HepG2 (cell line): ENCODE measurements at regions not wholly inside any gene's neighbourhood (a gene's known extent, or its start where the extent isn't known, plus 50 kb on each side); places are given as distances from the start of the nearest gene placed in this dataset.
A peak's percentile ranks its signal among the peaks of the same experiment; 100 is the strongest.

Source experiments
- ATAC-seq: fragments of 200-7000 bp; cut with Tn5 transposase; 3 replicates; pipeline ENCODE4 v1.9.1; 2020; ENCODE audit warnings: mild to moderate bottlenecking, moderate library complexity
- BruUV-seq: library from RNA; stranded (reverse); fragments of 400-500 nt; replicated peaks from 2 replicates; lab custom pipeline; 2021; lab: Mats Ljungman, UMichigan
- CTCF ChIA-PET: fragments of 300-600 bp; formaldehyde crosslinking; extraction: SDS; loops from one replicate; lab custom pipeline; 2021; ENCODE audit warnings: low total read pairs, inconsistent platforms, low intra/inter-chr PET ratio; lab: Yijun Ruan, JAX
- POLR2A ChIA-PET: fragments of 350-600 bp; sonication (Branson Sonifier 250); formaldehyde crosslinking; loops from one replicate; lab custom pipeline; 2020; ENCODE audit warnings: antibody characterized with exemption, inconsistent platforms; lab: Yijun Ruan, JAX
- DNase-seq: peaks from one replicate; pipeline ENCODE4 v3.0.0-alpha.2; 2015; ENCODE audit warnings: low spot score
- FAIRE-seq: peaks from 3 replicates; lab custom pipeline; 2011; peaks lifted over from hg19 to GRCh38; lab: Jason Lieb, UNC
- H2AFZ ChIP-seq: one replicate; pipeline ENCODE4 v1.6.1; 2011; ENCODE audit warnings: low read length, inconsistent platforms
- H3K27ac ChIP-seq: fragments of 300-600 bp; 3 replicates; pipeline ENCODE4 v1.8.0; 2011; ENCODE audit warnings: mixed run types, mild to moderate bottlenecking, mixed read lengths, low read length, inconsistent platforms; ENCODE audit not compliant: insufficient read depth; ENCODE audit errors: extremely low read length
- H3K27me3 ChIP-seq, 2 experiments: fragments of 200-600 bp in 1 of 2; 2 replicates in 1 of 2; 3 replicates in 1 of 2; pipeline versions ENCODE4 v1.6.0 to v1.8.0; 2011; ENCODE audit warnings: low read length in 2 of 2, mild to moderate bottlenecking in 2 of 2, moderate library complexity in 2 of 2, inconsistent platforms in 1 of 2; ENCODE audit not compliant: insufficient read depth in 2 of 2, control insufficient read depth in 1 of 2
- H3K36me3 ChIP-seq, 2 experiments: fragments of 200-600 bp in 1 of 2; replicated peaks in 1 of 2; 2 replicates in 1 of 2; 3 replicates in 1 of 2; pipeline versions ENCODE4 v1.5.1 to v1.8.0; 2011; ENCODE audit warnings: low read length in 2 of 2, inconsistent platforms in 1 of 2; ENCODE audit not compliant: insufficient read depth in 2 of 2, control insufficient read depth in 1 of 2
- H3K4me1 ChIP-seq: 2 replicates; pipeline ENCODE4 v1.5.1; 2012; ENCODE audit warnings: low read length, inconsistent platforms; ENCODE audit not compliant: insufficient read depth
- H3K4me2 ChIP-seq: 2 replicates; pipeline ENCODE4 v1.6.0; 2011; ENCODE audit warnings: low read depth, low read length, inconsistent platforms
- H3K4me3 ChIP-seq, 3 experiments: fragments of 200-600 bp in 1 of 3; sonication (generic), shearing (Covaris generic) in 1 of 3; replicated peaks in 1 of 3; 2 replicates each; pipeline ENCODE4 v1.5.1; 2011 to 2016; ENCODE audit warnings: low read length in 3 of 3, inconsistent platforms in 2 of 3, low read depth in 2 of 3, mild to moderate bottlenecking in 2 of 3, control low read depth in 1 of 3, mixed read lengths in 1 of 3; ENCODE audit not compliant: insufficient read depth in 1 of 3
- H3K79me2 ChIP-seq: one replicate; pipeline ENCODE4 v1.6.1; 2011; ENCODE audit warnings: low read length, inconsistent platforms; ENCODE audit not compliant: insufficient read depth
- H3K9ac ChIP-seq: 2 replicates; pipeline ENCODE4 v1.6.0; 2011; ENCODE audit warnings: mild to moderate bottlenecking, low read depth, low read length, inconsistent platforms; ENCODE audit not compliant: insufficient read depth
- H3K9me3 ChIP-seq: 2 replicates; pipeline ENCODE4 v1.5.1; 2012; ENCODE audit warnings: mild to moderate bottlenecking, low read length
- H4K20me1 ChIP-seq: 2 replicates; pipeline ENCODE4 v1.6.0; 2011; ENCODE audit warnings: inconsistent platforms, mild to moderate bottlenecking, low read length, moderate library complexity; ENCODE audit not compliant: insufficient read depth
- GABPA ChIP-seq, 2 experiments: IDR thresholded peaks; 2 replicates each; pipeline ENCODE4 v1.6.1; 2011 to 2016; ENCODE audit warnings: low read depth in 2 of 2, low read length in 1 of 2, missing biosample characterization in 1 of 2, missing genetic modification characterization in 1 of 2
- HDAC6 ChIP-seq: fragments of 200-600 bp; sonication (generic); IDR thresholded peaks from 2 replicates; pipeline ENCODE4 v1.7.0; 2017; ENCODE audit warnings: mild to moderate bottlenecking, antibody characterized with exemption, low read length, low read depth
- HOXA7 ChIP-seq: sonication (generic); formaldehyde crosslinking; IDR thresholded peaks from 2 replicates; pipeline ENCODE4 v1.8.1; 2022; ENCODE audit warnings: mild to moderate bottlenecking, missing genetic modification reagents, moderate library complexity
- STAG1 ChIP-seq: sonication (generic); formaldehyde crosslinking; IDR thresholded peaks from 2 replicates; pipeline ENCODE4 v1.4.0; 2020; ENCODE audit warnings: missing genetic modification reagents
- WGBS: methylation state at CpG from one replicate; pipeline ENCODE4 v1.1.6; 2017; ENCODE audit warnings: low lambda C conversion rate; 5-methylcytosine and 5-hydroxymethylcytosine counted together
- in situ Hi-C: cut with HindIII; loops from 2 replicates; pipeline ENCODE4 v1.10.0; 2017; ENCODE audit warnings: low pct_unique_long_range_greater_than_20kb; ENCODE audit not compliant: extremely low pct_ligation_motif_present
- intact Hi-C: fragments of 100-400 bp; cut with micrococcal nuclease; formaldehyde crosslinking; loops from one replicate; pipeline ENCODE4 v1.10.0; 2022; ENCODE audit not compliant: unreplicated experiment
- TF ChIP-seq, protein P1 (sequence below): sonication (generic); formaldehyde crosslinking; IDR thresholded peaks from 2 replicates; pipeline ENCODE4 v1.5.0; 2020; ENCODE audit warnings: mild to moderate bottlenecking, missing genetic modification reagents, moderate library complexity

- in situ Hi-C loops (no loop called here), intact Hi-C loops (loop anchor here (1.0 to 10.0 kb wide), 3 partner anchors 179 to 549 kb away; no protein-coding TSS in a partner anchor)
- ChIA-PET POLR2A (no interaction called here), CTCF (interaction anchor here (1.5 kb wide), 1 partner anchor 388 kb away, joined by 8 read pairs; no protein-coding TSS in a partner anchor)
- Histone ChIP-seq H3K4me3 (no peak overlapping the region), H4K20me1 (no peaks in the 10 kb centered on the region), H3K9me3 (no peaks in the 10 kb centered on the region), H3K79me2 (no peaks in the 10 kb centered on the region), H3K27me3 (no peaks in the 10 kb centered on the region), H2AFZ (no peak overlapping the region), H3K4me1 (no peaks in the 10 kb centered on the region), H3K27ac (no peak overlapping the region), H3K4me2 (no peak overlapping the region), H3K36me3 (no peaks in the 10 kb centered on the region), H3K9ac (no peak overlapping the region)
- BruUV-seq = no TSS peak
- 0% methylated on average over 3 of the region's 3 CpGs for WGBS
- DNase-seq (peak; percentile 6), FAIRE-seq (no peak), ATAC-seq (peak; percentile 47; the same call in 2 of the 3 replicates)
- TF ChIP-seq HDAC6 = no peak
- TF ChIP-seq, protein P1, sequence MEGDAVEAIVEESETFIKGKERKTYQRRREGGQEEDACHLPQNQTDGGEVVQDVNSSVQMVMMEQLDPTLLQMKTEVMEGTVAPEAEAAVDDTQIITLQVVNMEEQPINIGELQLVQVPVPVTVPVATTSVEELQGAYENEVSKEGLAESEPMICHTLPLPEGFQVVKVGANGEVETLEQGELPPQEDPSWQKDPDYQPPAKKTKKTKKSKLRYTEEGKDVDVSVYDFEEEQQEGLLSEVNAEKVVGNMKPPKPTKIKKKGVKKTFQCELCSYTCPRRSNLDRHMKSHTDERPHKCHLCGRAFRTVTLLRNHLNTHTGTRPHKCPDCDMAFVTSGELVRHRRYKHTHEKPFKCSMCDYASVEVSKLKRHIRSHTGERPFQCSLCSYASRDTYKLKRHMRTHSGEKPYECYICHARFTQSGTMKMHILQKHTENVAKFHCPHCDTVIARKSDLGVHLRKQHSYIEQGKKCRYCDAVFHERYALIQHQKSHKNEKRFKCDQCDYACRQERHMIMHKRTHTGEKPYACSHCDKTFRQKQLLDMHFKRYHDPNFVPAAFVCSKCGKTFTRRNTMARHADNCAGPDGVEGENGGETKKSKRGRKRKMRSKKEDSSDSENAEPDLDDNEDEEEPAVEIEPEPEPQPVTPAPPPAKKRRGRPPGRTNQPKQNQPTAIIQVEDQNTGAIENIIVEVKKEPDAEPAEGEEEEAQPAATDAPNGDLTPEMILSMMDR (CRISPR knock-in tag) = peak; percentile 48
- peak; percentile 76 for TF ChIP-seq STAG1 (CRISPR knock-in tag)
These were observed 976.0 kb downstream of the GBE1 start for GRCh38 chr3:80785475-80785874.

DNA sequence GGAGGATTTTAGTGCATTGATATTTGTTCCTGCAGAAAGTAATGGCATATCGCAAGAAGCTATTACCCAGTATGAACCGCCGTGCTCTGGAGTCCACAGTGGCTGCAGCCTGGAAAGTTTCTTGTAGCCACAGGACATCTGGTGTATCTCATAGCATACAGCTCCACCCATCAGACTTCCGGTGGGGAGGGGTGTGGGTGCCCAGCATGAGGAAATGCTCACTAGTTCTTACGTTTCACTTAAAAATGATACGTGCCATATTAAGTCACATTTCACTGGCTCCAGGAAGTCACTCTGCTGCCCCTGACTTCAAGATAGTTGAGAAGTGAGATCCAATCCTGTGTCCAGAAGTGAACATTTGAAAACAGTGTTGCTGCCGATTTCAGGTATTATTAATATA, 990.4 kb downstream of the GBE1 start:
- Histone ChIP-seq H3K79me2 (no peaks in the 10 kb centered on the region), H4K20me1 (no peaks in the 10 kb centered on the region), H3K4me1 (no peaks in the 10 kb centered on the region), H3K9ac (no peak overlapping the region), H3K27me3 (no peaks in the 10 kb centered on the region), H3K27ac (no peak overlapping the region), H3K9me3 (no peaks in the 10 kb centered on the region), H3K4me2 (no peak overlapping the region), H2AFZ (no peak overlapping the region), H3K36me3 (no peaks in the 10 kb centered on the region), H3K4me3 (no peak overlapping the region)
- intact Hi-C loops (no loop called here), in situ Hi-C loops (no loop called here)
- POLR2A ChIA-PET = no interaction called here
- ATAC-seq (no peak), FAIRE-seq (no peak), DNase-seq (no peak)
- BruUV-seq = no TSS peak
- CTCF ChIA-PET = no interaction called here
- 65% methylated on average over 7 of the region's 7 CpGs for WGBS
- no peak for TF ChIP-seq HOXA7 (CRISPR knock-in tag)
- TF ChIP-seq GABPA (IDR thresholded peaks at IDR 0.05; ENCODE audit: low read depth, low read length) = no peak
- TF ChIP-seq GABPA (CRISPR knock-in tag; IDR thresholded peaks at IDR 0.05; ENCODE audit: low read depth) = 0 out of 2 replicates have a peak, but pooled peaks have one; percentile 30
